Upper lobe of right lung (tissue), 1 donor: ENCODE measurements at regions not wholly inside any gene's neighbourhood (a gene's known extent, or its start where the extent isn't known, plus 50 kb on each side); places are given as distances from the start of the nearest gene placed in this dataset.

Experiments
- ATAC-seq: fragments of 200-7000 bp; cut with Tn5 transposase; one replicate; pipeline ENCODE4 v1.9.1; 2020; ENCODE audit warnings: mild to moderate bottlenecking, moderate library complexity
- DNase-seq: peaks from one replicate; pipeline ENCODE4 v3.0.0-alpha.2; 2020
- H3K27ac ChIP-seq: fragments of 200-600 bp; one replicate; pipeline ENCODE4 v1.8.0; 2022
- H3K27me3 ChIP-seq: fragments of 200-600 bp; one replicate; pipeline ENCODE4 v1.8.0; 2022; ENCODE audit warnings: mild to moderate bottlenecking
- H3K36me3 ChIP-seq: fragments of 200-600 bp; one replicate; pipeline ENCODE4 v1.8.0; 2022
- H3K4me1 ChIP-seq: fragments of 200-600 bp; one replicate; pipeline ENCODE4 v1.8.0; 2022
- H3K4me3 ChIP-seq: fragments of 200-600 bp; one replicate; pipeline ENCODE4 v1.8.0; 2022; ENCODE audit warnings: mild to moderate bottlenecking
- H3K9me3 ChIP-seq: fragments of 200-600 bp; one replicate; pipeline ENCODE4 v1.8.0; 2022
- intact Hi-C: fragments of 100-400 bp; cut with DNase I; formaldehyde crosslinking; loops from one replicate; pipeline ENCODE4 v1.11.0; 2022
- TF ChIP-seq, protein P1 (sequence below): fragments of 200-600 bp; IDR thresholded peaks from one replicate; pipeline ENCODE4 v1.8.0; 2022; ENCODE audit warnings: antibody characterized with exemption
- donor health status: DM: no; HTN: yes; CAD: no; lungs with severe emphysema.

DNA sequence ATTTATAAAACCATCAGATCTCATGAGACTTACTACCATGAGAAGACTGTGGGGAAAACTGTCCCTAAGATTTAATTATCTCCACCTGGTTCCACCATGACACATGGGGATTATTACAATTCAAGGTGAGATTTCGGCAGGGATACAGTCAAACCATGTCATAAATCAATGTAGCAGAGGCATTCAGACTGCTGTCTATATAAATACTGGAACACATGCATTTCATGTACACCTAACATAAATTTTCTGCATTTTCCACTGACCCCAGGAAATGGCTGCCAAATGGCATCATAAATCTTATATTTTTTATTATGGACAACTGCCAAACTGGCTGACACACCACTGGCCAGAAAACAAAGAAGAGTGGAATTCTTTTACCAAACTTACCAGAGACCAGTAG lies 755.1 kb upstream of the EPHA6 start:
- DNase-seq (no peak), ATAC-seq (no peak)
- Histone ChIP-seq H3K4me3 (no peak overlapping the region), H3K36me3 (no peaks in the 10 kb centered on the region), H3K27me3 (no peaks in the 10 kb centered on the region), H3K4me1 (no peaks in the 10 kb centered on the region), H3K9me3 (no peaks in the 10 kb centered on the region), H3K27ac (no peak overlapping the region)
- TF ChIP-seq, protein P1, sequence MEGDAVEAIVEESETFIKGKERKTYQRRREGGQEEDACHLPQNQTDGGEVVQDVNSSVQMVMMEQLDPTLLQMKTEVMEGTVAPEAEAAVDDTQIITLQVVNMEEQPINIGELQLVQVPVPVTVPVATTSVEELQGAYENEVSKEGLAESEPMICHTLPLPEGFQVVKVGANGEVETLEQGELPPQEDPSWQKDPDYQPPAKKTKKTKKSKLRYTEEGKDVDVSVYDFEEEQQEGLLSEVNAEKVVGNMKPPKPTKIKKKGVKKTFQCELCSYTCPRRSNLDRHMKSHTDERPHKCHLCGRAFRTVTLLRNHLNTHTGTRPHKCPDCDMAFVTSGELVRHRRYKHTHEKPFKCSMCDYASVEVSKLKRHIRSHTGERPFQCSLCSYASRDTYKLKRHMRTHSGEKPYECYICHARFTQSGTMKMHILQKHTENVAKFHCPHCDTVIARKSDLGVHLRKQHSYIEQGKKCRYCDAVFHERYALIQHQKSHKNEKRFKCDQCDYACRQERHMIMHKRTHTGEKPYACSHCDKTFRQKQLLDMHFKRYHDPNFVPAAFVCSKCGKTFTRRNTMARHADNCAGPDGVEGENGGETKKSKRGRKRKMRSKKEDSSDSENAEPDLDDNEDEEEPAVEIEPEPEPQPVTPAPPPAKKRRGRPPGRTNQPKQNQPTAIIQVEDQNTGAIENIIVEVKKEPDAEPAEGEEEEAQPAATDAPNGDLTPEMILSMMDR: no peak
- intact Hi-C loops: no loop called here

DNA sequence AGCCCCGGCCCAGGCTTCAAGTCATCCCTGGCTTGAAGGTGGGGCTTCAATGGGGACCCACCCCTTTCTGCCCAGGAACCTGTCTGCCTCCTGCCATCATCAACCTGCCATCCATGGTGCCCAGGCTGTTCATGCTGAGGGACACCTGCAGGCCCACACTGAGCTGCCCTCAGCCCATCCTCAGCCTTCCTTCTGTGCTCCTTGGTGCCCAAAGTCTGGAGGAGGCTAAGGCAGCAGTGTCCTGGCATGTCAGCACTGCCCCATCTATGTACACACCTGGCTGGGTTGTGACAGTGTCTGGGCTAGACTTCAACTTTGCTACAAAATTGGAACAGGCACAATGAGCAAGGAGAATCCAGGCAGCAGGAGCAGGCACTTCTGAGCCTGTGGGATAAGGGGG lies 745.3 kb upstream of the EPHA6 start:
- no peaks in the 10 kb centered on the region for H3K9me3 ChIP-seq
- H3K4me1 ChIP-seq: no peaks in the 10 kb centered on the region
- H3K27me3 ChIP-seq: no peaks in the 10 kb centered on the region
- intact Hi-C loops: no loop called here
- DNase-seq (peak; percentile 20), ATAC-seq (peak; percentile 27)
- TF ChIP-seq, protein P1: no peak
- no peak overlapping the region for H3K4me3 ChIP-seq
- H3K36me3 ChIP-seq: no peaks in the 10 kb centered on the region
- H3K27ac ChIP-seq: no peak overlapping the region

DNA sequence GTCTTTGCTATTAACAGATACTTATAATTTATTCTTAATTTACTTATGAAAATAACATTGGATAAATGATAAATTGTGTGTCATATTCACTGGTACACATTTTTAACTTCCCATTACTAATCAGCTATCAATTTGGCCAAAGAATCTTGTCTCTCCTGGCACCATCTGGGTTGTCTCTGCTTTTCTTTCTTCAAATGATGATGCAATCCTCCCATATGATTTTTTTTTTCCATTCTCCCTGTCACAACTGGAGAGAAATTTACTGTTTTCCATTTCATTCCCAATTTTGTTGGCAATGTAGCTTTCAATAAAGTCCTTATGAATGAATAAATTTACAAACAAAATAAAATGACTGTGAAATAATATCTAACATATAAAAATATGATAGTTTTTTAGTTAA lies 743.7 kb upstream of the EPHA6 start:
- H3K36me3 ChIP-seq: no peaks in the 10 kb centered on the region
- DNase-seq: no peak
- no peaks in the 10 kb centered on the region for H3K27me3 ChIP-seq
- H3K27ac ChIP-seq: no peak overlapping the region
- no peak overlapping the region for H3K4me3 ChIP-seq
- TF ChIP-seq, protein P1: no peak
- no peaks in the 10 kb centered on the region for H3K4me1 ChIP-seq
- H3K9me3 ChIP-seq: no peaks in the 10 kb centered on the region
- ATAC-seq: no peak
- intact Hi-C loops: no loop called here

DNA sequence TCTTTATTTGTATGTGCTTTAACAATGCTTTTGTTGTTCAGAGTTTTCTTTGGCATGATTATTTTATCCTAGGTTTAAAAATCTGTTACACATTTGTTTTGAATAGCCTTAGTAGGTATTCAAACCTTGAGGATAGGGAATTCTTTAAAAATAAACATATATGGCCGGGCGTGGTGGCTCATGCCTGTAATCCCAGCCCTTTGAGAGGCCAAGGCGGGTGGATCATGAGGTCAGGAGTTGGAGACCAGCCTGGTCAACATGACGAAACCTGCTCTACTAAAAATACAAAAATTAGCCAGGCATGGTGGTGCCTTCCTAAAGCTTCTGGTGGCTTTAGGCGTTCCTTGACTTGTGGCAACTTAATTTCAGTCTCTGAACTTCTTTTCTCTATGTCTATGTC lies 743.3 kb upstream of the EPHA6 start:
- Histone ChIP-seq H3K4me3 (no peak overlapping the region), H3K27ac (no peak overlapping the region), H3K4me1 (no peaks in the 10 kb centered on the region), H3K36me3 (no peaks in the 10 kb centered on the region), H3K9me3 (no peaks in the 10 kb centered on the region), H3K27me3 (no peaks in the 10 kb centered on the region)
- TF ChIP-seq, protein P1: no peak
- ATAC-seq (no peak), DNase-seq (no peak)
- intact Hi-C loops: no loop called here

DNA sequence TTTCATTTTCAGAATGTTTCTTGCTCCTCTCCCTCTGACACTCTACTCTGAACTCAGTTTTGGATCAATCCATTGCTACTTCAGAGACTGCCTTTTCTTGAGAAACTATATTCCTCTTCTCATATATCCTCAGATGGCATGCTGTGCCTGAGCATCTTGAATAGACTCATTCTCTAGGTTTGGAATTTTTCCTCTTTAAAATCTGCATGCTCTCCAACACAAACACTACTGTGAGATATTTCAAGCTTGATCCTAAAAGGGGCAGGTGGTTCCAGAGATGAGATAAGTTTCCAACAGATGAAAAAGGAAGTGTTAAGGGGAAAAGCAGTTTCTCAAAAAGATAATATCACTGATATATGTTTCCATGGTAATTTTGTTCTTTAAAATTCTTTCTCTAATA lies 742.2 kb upstream of the EPHA6 start:
- ATAC-seq (no peak), DNase-seq (no peak)
- intact Hi-C loops: no loop called here
- Histone ChIP-seq H3K36me3 (no peaks in the 10 kb centered on the region), H3K27ac (no peak overlapping the region), H3K27me3 (no peaks in the 10 kb centered on the region), H3K4me1 (no peaks in the 10 kb centered on the region), H3K4me3 (no peak overlapping the region), H3K9me3 (no peaks in the 10 kb centered on the region)
- TF ChIP-seq, protein P1: no peak

DNA sequence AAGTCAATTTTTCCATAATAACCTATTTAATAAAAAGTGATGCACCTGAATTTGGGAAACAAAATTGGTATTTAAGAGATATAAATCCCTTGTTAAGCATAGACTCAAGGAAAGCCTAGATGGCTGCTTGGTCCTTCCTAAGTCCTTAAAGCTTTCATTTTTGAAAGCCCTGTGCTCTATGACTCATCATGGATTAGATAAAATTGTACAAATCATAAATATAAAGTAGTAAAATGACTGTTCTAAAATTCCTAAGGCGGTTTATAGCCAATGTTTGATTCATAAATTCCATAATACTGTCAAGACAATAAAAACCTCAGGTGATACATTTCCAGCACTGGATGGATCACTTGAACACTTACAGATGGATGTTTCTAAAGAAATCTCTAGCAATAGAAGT lies 730.8 kb upstream of the EPHA6 start:
- no peaks in the 10 kb centered on the region for H3K27me3 ChIP-seq
- intact Hi-C loops: no loop called here
- TF ChIP-seq, protein P1: no peak
- ATAC-seq (no peak), DNase-seq (no peak)
- no peak overlapping the region for H3K4me3 ChIP-seq
- no peaks in the 10 kb centered on the region for H3K4me1 ChIP-seq
- no peaks in the 10 kb centered on the region for H3K9me3 ChIP-seq
- no peak overlapping the region for H3K27ac ChIP-seq
- H3K36me3 ChIP-seq: no peaks in the 10 kb centered on the region
